Parathyroid adenoma (tissue), 2 donors: ENCODE measurements at regions not wholly inside any gene's neighbourhood (a gene's known extent, or its start where the extent isn't known, plus 50 kb on each side); places are given as distances from the start of the nearest gene placed in this dataset.
A peak's percentile ranks its signal among the peaks of the same experiment; 100 is the strongest.

ENCODE experiments used
- H2AFZ ChIP-seq: fragments of 300-600 bp; sonication (generic); one replicate; pipeline ENCODE4 v1.7.0; 2017; ENCODE audit warnings: antibody characterized with exemption, mild to moderate bottlenecking
- H3K27ac ChIP-seq: fragments of 300-600 bp; sonication (generic); one replicate; pipeline ENCODE4 v1.7.0; 2017
- H3K27me3 ChIP-seq: fragments of 300-600 bp; sonication (generic); one replicate; pipeline ENCODE4 v1.7.0; 2017; ENCODE audit warnings: low read length; ENCODE audit not compliant: control insufficient read depth, insufficient read depth
- H3K36me3 ChIP-seq: fragments of 300-600 bp; sonication (generic); one replicate; pipeline ENCODE4 v1.7.0; 2017; ENCODE audit warnings: low read length; ENCODE audit not compliant: control insufficient read depth, insufficient read depth
- H3K4me1 ChIP-seq: fragments of 300-600 bp; sonication (generic); one replicate; pipeline ENCODE4 v1.7.0; 2017; ENCODE audit warnings: control low read depth
- H3K4me2 ChIP-seq: fragments of 300-600 bp; sonication (generic); one replicate; pipeline ENCODE4 v1.7.0; 2017; ENCODE audit warnings: low read length
- H3K4me3 ChIP-seq: fragments of 300-600 bp; sonication (generic); one replicate; pipeline ENCODE4 v1.7.0; 2017; ENCODE audit warnings: low read depth, low read length
- H3K79me2 ChIP-seq: fragments of 300-600 bp; sonication (generic); one replicate; pipeline ENCODE4 v1.7.0; 2017; ENCODE audit warnings: control low read depth
- H3K9ac ChIP-seq: fragments of 300-600 bp; sonication (generic); one replicate; pipeline ENCODE4 v1.7.0; 2017; ENCODE audit warnings: mild to moderate bottlenecking
- H3K9me3 ChIP-seq: fragments of 300-600 bp; sonication (generic); one replicate; pipeline ENCODE4 v1.7.0; 2017; ENCODE audit warnings: low read length; ENCODE audit not compliant: control insufficient read depth
- CTCF ChIP-seq: fragments of 300-600 bp; sonication (generic); IDR thresholded peaks from one replicate; pipeline ENCODE4 v1.7.0; 2017; ENCODE audit warnings: antibody characterized with exemption, mild to moderate bottlenecking
- donor health status: primary hyperparathyroidism.

- no peak overlapping the region for H3K27ac ChIP-seq
- no peak overlapping the region for H2AFZ ChIP-seq
- TF ChIP-seq CTCF: no peak
- no peak overlapping the region for H3K4me3 ChIP-seq
- no peaks in the 10 kb centered on the region for H3K4me1 ChIP-seq
- H3K27me3 ChIP-seq: no peaks in the 10 kb centered on the region
- no peaks in the 10 kb centered on the region for H3K36me3 ChIP-seq
- no peak overlapping the region for H3K9ac ChIP-seq
- H3K79me2 ChIP-seq: no peaks in the 10 kb centered on the region
- H3K4me2 ChIP-seq: no peak overlapping the region
- no peaks in the 10 kb centered on the region for H3K9me3 ChIP-seq
These were observed 81.3 kb upstream of the MAP3K7 start for GRCh38 chr6:90668141-90668540.

GRCh38 chr6:90663873-90664272 is 77.0 kb upstream of the MAP3K7 start:
- H2AFZ ChIP-seq: no peak overlapping the region
- H3K36me3 ChIP-seq: no peaks in the 10 kb centered on the region
- no peak overlapping the region for H3K4me2 ChIP-seq
- no peaks in the 10 kb centered on the region for H3K79me2 ChIP-seq
- H3K27me3 ChIP-seq: no peaks in the 10 kb centered on the region
- no peak overlapping the region for H3K27ac ChIP-seq
- no peaks in the 10 kb centered on the region for H3K9me3 ChIP-seq
- no peaks in the 10 kb centered on the region for H3K4me1 ChIP-seq
- H3K4me3 ChIP-seq: no peak overlapping the region
- no peak for TF ChIP-seq CTCF
- H3K9ac ChIP-seq: no peak overlapping the region

GRCh38 chr6:90663106-90663505 is 76.2 kb upstream of the MAP3K7 start:
- Histone ChIP-seq H3K27me3 (no peaks in the 10 kb centered on the region), H3K79me2 (no peaks in the 10 kb centered on the region), H3K4me2 (no peak overlapping the region), H3K4me1 (peaks cover 2% of the 10 kb centered on the region), H3K4me3 (no peak overlapping the region), H3K27ac (no peak overlapping the region), H3K9ac (no peak overlapping the region), H2AFZ (no peak overlapping the region), H3K9me3 (no peaks in the 10 kb centered on the region), H3K36me3 (no peaks in the 10 kb centered on the region)
- no peak for TF ChIP-seq CTCF

- Histone ChIP-seq H3K4me1 (peaks cover 2% of the 10 kb centered on the region), H3K9ac (no peak overlapping the region), H3K9me3 (no peaks in the 10 kb centered on the region), H3K36me3 (no peaks in the 10 kb centered on the region), H3K4me3 (no peak overlapping the region), H3K27me3 (no peaks in the 10 kb centered on the region), H3K79me2 (no peaks in the 10 kb centered on the region), H2AFZ (no peak overlapping the region), H3K4me2 (no peak overlapping the region), H3K27ac (no peak overlapping the region)
- TF ChIP-seq CTCF: no peak
These were observed 74.1 kb upstream of the MAP3K7 start for GRCh38 chr6:90660931-90661330.

GRCh38 chr6:90658497-90658896 is 71.6 kb upstream of the MAP3K7 start:
- H3K9ac ChIP-seq: no peak overlapping the region
- H3K4me2 ChIP-seq: no peak overlapping the region
- peak overlapping the region; percentile 47 for H2AFZ ChIP-seq
- H3K4me1 ChIP-seq: peaks cover 2% of the 10 kb centered on the region
- H3K79me2 ChIP-seq: no peaks in the 10 kb centered on the region
- no peak overlapping the region for H3K4me3 ChIP-seq
- no peaks in the 10 kb centered on the region for H3K9me3 ChIP-seq
- no peaks in the 10 kb centered on the region for H3K36me3 ChIP-seq
- peak overlapping the region; percentile 60 for H3K27ac ChIP-seq
- TF ChIP-seq CTCF: no peak
- H3K27me3 ChIP-seq: no peaks in the 10 kb centered on the region
